ENCODE measurements at regions not wholly inside any gene's neighbourhood (a gene's known extent, or its start where the extent isn't known, plus 50 kb on each side); places are given as distances from the start of the nearest gene placed in this dataset.

- no peak for TF ChIP-seq EZH2phosphoT487 (IDR thresholded peaks at IDR 0.05; ENCODE audit: low read length)
- TF ChIP-seq CTCF (IDR thresholded peaks at IDR 0.05; ENCODE audit: low read length) = no peak
- TF ChIP-seq EZH2 (optimal IDR thresholded peaks at IDR 0.05; ENCODE audit: low read depth, low read length) = no peak
- Histone ChIP-seq H3K4me3 (ENCODE audit: low read length) (no peak overlapping the region), H3K4me1 (ENCODE audit: low read length) (no peaks in the 10 kb centered on the region)
Measured at GRCh38 chr13:74201530-74201929, 67.3 kb upstream of the KLF12 start.

GRCh38 chr13:74200081-74200480, 65.9 kb upstream of the KLF12 start:
- Histone ChIP-seq H3K9ac (ENCODE audit: low read length) (no peak overlapping the region), H3F3A (ENCODE audit: insufficient read depth, low read length) (no peaks in the 10 kb centered on the region), H3K4me3 (ENCODE audit: low read length) (no peak overlapping the region), H3K27me3 (replicated peaks; ENCODE audit: insufficient read depth, low read length) (no peaks in the 10 kb centered on the region), H4K20me1 (ENCODE audit: insufficient read depth, low read length) (no peaks in the 10 kb centered on the region), H3K4me2 (ENCODE audit: low read depth, low read length) (no peak overlapping the region), H3K9me3 (replicated peaks; ENCODE audit: insufficient read depth, low read length) (no peaks in the 10 kb centered on the region), H3K79me2 (ENCODE audit: low read length) (no peaks in the 10 kb centered on the region), H3K9me2 (replicated peaks; ENCODE audit: insufficient read depth, low read length) (no peaks in the 10 kb centered on the region), H3K4me1 (ENCODE audit: low read length) (no peaks in the 10 kb centered on the region), H2AFZ (ENCODE audit: low read length) (no peak overlapping the region), H3K36me3 (replicated peaks; ENCODE audit: insufficient read depth, low read length) (no peaks in the 10 kb centered on the region), H3K27ac (ENCODE audit: low read length) (no peak overlapping the region)
- no peak for DNase-seq
- no peak for TF ChIP-seq EZH2phosphoT487 (IDR thresholded peaks at IDR 0.05; ENCODE audit: low read length)
- TF ChIP-seq CTCF (IDR thresholded peaks at IDR 0.05; ENCODE audit: low read length) = no peak
- no peak for TF ChIP-seq EZH2 (optimal IDR thresholded peaks at IDR 0.05; ENCODE audit: low read depth, low read length)

More at GRCh38 chr13:74201530-74201929, 67.3 kb upstream of the KLF12 start:
- Histone ChIP-seq H4K20me1 (ENCODE audit: insufficient read depth, low read length) (no peaks in the 10 kb centered on the region), H3K36me3 (replicated peaks; ENCODE audit: insufficient read depth, low read length) (no peaks in the 10 kb centered on the region), H3K27me3 (replicated peaks; ENCODE audit: insufficient read depth, low read length) (no peaks in the 10 kb centered on the region), H3K27ac (ENCODE audit: low read length) (no peak overlapping the region), H3K4me2 (ENCODE audit: low read depth, low read length) (no peak overlapping the region), H3K9me2 (replicated peaks; ENCODE audit: insufficient read depth, low read length) (no peaks in the 10 kb centered on the region), H3K9ac (ENCODE audit: low read length) (no peak overlapping the region), H2AFZ (ENCODE audit: low read length) (no peak overlapping the region), H3K9me3 (replicated peaks; ENCODE audit: insufficient read depth, low read length) (no peaks in the 10 kb centered on the region), H3F3A (ENCODE audit: insufficient read depth, low read length) (no peaks in the 10 kb centered on the region), H3K79me2 (ENCODE audit: low read length) (no peaks in the 10 kb centered on the region)
- DNase-seq = no peak

GRCh38 chr13:74197677-74198429, 63.6 kb upstream of the KLF12 start:
- Histone ChIP-seq H2AFZ (ENCODE audit: low read length) (no peak overlapping the region), H3K79me2 (ENCODE audit: low read length) (no peaks in the 10 kb centered on the region), H3K4me1 (ENCODE audit: low read length) (no peaks in the 10 kb centered on the region), H3K27me3 (replicated peaks; ENCODE audit: insufficient read depth, low read length) (no peaks in the 10 kb centered on the region), H3K27ac (ENCODE audit: low read length) (no peak overlapping the region), H3K4me3 (ENCODE audit: low read length) (no peak overlapping the region), H4K20me1 (ENCODE audit: insufficient read depth, low read length) (no peaks in the 10 kb centered on the region), H3K9ac (ENCODE audit: low read length) (no peak overlapping the region), H3F3A (ENCODE audit: insufficient read depth, low read length) (no peaks in the 10 kb centered on the region), H3K36me3 (replicated peaks; ENCODE audit: insufficient read depth, low read length) (no peaks in the 10 kb centered on the region), H3K9me3 (replicated peaks; ENCODE audit: insufficient read depth, low read length) (no peaks in the 10 kb centered on the region), H3K9me2 (replicated peaks; ENCODE audit: insufficient read depth, low read length) (no peaks in the 10 kb centered on the region), H3K4me2 (ENCODE audit: low read depth, low read length) (no peak overlapping the region)
- no peak for DNase-seq
- TF ChIP-seq CTCF (IDR thresholded peaks at IDR 0.05; ENCODE audit: low read length) (no peak), EZH2 (optimal IDR thresholded peaks at IDR 0.05; ENCODE audit: low read depth, low read length) (no peak), EZH2phosphoT487 (IDR thresholded peaks at IDR 0.05; ENCODE audit: low read length) (no peak)
